AG08396 (cell line): ENCODE measurements at regions not wholly inside any gene's neighbourhood (a gene's known extent, or its start where the extent isn't known, plus 50 kb on each side); places are given as distances from the start of the nearest gene placed in this dataset.
"Not testable (repeated sequence)": the region's sequence is repeated elsewhere in the genome, so short reads cannot be mapped to it uniquely, and the experiment has no call there.

Experiments
- DNase-seq: peaks from one replicate; pipeline ENCODE4 v3.0.0; 2012; ENCODE audit warnings: low spot score, mixed read lengths

GRCh38 chr1:22196041-22196440 is 53.1 kb upstream of the WNT4 start:
- DNase-seq, result no peak

GRCh38 chr1:22196641-22197040 is 53.7 kb upstream of the WNT4 start:
- DNase-seq, result no peak

DNA sequence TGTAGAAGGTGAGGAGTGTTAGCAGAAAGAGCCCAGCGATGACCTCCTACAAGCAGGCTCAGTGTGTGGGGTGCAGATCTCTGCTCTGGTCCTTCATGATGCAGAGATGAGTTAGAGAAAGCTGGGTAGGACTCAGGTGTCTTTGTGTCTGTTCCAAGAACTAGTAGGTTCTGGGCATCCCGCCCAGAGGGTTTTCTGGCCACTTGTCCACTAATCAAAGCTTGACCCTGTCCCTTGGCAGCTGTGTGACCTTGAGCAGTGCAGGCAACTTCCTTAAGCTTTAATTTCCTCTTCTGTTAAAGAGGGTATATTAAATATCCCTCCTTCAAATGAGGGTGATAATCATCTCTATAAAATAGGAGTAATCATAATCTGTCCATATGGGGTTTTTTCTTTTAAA is 54.7 kb upstream of the WNT4 start:
- DNase-seq, result no peak

- DNase-seq, result no peak
Observed at GRCh38 chr1:22201023-22201422, 58.1 kb upstream of the WNT4 start.

DNA sequence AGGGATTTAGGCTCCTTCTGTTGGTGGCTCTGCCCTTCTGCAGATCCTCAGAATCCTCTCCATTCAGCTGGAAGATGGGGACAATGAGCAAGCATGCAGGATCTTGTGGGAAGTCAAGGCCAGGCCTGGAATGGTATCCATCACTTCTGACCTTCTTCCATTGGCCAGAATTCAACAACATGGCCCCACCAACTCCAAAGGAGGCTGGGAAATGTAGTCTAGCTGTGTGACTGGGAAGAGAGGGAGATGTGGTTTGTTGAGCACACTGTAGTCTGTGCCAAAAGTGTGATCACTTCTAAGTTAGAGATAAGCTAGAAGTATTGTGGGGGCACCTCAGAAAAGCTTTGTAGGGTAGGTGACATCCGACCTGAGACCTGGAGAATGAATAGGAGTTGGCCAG is 60.4 kb upstream of the WNT4 start:
- DNase-seq, result no peak

- DNase-seq, result no peak
Observed at GRCh38 chr1:22204057-22204840, 61.4 kb upstream of the WNT4 start.

GRCh38 chr1:22204989-22205913 is 62.4 kb upstream of the WNT4 start:
- DNase-seq, result no peak

DNA sequence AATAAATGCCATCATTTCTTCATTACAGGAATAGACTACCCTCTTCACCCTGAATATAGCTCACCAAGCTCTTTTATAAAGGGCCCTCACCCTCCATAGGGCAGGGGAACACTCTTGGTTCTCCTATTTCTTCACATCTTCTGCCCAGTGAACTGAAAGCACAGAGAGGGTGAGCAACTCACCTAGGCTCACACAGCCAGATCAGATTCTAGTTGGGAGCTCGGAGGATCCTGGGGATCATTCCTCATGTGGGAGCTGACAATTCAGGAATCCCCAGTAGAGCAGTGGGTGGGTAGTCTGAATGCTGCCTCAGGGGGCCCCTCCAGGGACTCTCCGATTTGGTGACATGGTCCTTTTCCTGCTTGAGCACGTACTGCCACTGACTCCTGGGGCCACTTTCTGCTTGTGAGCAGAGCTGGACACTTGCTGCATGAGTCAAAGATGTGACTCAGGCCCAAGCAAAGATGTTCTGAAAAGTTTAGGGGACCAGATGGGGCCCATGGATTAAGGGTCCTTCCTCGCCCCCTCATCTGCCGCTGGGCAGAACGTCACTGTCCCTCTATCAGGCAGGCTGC is 63.7 kb upstream of the WNT4 start:
- no peak for DNase-seq

GRCh38 chr1:22207511-22208267 is 64.8 kb upstream of the WNT4 start:
- DNase-seq, result no peak

GRCh38 chr1:22208268-22208972 is 65.5 kb upstream of the WNT4 start:
- no peak for DNase-seq

DNA sequence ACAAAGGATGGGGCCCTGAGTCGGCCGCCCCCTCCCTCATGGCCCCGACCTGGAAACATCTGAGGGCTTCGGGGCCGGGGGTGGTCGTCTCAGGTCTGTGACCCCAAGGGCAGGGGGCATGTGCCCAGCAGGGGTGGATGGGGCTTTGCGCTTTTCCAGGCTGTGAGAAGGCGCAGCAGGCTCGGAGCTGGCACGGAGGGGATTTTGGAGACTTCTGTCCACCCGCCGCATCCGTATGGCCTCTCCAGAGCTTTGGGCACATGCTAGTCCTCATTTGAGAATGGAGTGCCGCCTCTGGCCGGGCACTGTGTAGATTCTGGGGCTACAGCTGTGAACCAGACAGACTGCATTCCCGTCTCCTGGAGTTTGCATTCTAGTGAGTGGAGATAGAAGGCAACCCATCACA is 66.1 kb upstream of the WNT4 start:
- no peak for DNase-seq

GRCh38 chr1:22210176-22210575 is 67.3 kb upstream of the WNT4 start:
- DNase-seq, result no peak

- DNase-seq, result no peak
Observed at GRCh38 chr1:22210636-22211035, 67.7 kb upstream of the WNT4 start.

GRCh38 chr1:22211459-22211858 is 68.6 kb upstream of the WNT4 start:
- not testable (repeated sequence) for DNase-seq

DNA sequence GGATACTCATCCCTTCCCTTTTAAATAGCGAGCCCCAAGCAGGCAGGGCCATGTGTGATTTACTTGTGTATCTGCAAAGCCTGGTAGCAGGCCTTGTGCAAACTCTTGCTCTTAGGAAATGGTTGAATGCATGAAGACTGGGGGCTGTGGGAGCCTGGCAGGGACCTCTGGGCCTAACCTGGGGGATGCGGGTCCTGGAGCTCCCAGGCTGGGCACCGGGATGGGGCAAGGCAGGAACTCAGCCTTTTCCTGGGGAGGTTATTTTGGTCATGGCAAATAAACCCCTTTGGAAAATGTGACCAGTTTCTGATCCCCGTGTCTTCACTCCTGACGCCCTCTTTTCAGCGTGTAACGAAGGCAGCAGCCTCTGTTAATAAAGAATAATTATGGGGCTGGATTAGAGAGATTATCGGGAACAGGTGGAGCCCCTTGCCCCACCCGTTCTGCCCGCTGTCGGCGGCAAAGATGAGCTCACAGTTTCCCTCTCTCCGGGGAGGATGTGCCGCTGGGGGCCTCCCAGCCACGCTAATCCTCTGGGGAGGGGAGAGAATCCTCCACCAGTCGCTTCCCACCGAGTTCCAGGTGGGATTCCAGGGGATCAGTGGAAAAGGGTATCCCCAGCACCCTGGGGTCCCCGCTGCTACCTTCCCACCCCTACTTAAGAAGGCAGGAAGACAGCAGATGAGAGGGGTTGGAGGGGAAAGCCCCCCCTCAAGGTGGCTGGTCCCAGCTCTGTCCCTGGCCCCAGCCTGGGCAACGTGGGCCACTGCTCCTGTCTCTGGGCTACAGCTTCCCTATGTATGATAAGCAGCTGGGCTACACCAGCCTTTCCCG is 69.7 kb upstream of the WNT4 start:
- no peak for DNase-seq

GRCh38 chr1:22216210-22216883 is 73.5 kb upstream of the WNT4 start:
- DNase-seq, result no peak

DNA sequence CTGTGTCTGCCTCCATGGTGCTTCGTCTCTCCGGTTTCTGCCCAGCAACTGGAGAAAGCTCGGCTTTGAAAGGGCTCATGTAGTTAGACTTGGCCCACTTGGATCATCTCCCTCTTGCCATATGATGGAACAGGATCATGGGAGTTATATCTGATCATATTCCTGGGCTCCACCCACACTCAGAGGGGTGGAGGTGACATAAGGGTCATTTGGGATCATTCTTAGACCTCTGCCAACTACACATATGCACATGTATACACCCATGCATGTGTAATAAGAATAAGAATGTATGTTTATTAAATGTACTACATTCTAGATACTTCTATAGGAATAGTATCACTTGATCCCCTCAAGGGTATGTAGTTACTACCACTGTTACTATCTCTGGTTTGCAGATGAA is 74.1 kb upstream of the WNT4 start:
- no peak for DNase-seq

DNA sequence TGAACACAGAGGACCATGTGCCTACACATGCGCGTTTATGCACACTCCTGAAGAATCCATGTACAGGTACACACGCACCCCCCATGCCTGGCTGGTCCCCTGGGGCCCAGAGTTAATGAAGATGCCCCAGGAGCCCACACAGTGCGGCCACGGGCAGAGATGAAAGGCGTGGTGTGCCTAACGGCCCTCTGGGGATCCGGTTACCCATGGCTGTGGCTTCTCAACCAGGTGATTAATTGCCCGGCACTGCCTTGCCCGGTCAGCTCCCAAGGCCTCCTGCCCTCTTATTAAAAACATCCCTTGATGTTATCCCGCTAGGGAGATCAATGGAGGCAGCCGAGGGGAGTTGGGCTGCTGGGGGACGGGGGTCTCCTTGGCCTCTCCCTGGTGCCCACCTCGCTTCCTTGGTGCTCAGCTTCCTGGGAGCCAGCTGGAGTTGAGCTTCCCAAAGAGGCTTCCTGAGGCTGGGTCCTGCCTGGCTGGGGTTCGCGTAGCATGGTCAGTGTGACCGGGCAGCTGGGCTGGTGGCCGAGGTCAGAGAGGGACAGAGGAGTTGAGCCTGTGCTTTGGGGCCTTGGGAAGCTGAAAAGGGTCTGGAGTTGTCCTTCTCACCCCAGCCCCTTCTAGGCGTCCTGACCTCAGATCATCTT is 75.0 kb upstream of the WNT4 start:
- no peak for DNase-seq

GRCh38 chr1:22218618-22219250 is 75.8 kb upstream of the WNT4 start:
- no peak for DNase-seq
